C4-2B (cell line): ENCODE measurements at regions not wholly inside any gene's neighbourhood (a gene's known extent, or its start where the extent isn't known, plus 50 kb on each side); places are given as distances from the start of the nearest gene placed in this dataset.

Experiments used
- H3K27ac ChIP-seq: fragments of 450-650 bp; 2 replicates; pipeline ENCODE4 v1.5.1; 2017
- ZFX ChIP-seq: fragments of 450-650 bp; IDR thresholded peaks from 2 replicates; pipeline ENCODE4 v1.6.1; 2017
- TF ChIP-seq, protein P1 (sequence below): fragments of 450-650 bp; conservative IDR thresholded peaks from 2 replicates; pipeline ENCODE4 v1.5.1; 2017; ENCODE audit warnings: mild to moderate bottlenecking

DNA sequence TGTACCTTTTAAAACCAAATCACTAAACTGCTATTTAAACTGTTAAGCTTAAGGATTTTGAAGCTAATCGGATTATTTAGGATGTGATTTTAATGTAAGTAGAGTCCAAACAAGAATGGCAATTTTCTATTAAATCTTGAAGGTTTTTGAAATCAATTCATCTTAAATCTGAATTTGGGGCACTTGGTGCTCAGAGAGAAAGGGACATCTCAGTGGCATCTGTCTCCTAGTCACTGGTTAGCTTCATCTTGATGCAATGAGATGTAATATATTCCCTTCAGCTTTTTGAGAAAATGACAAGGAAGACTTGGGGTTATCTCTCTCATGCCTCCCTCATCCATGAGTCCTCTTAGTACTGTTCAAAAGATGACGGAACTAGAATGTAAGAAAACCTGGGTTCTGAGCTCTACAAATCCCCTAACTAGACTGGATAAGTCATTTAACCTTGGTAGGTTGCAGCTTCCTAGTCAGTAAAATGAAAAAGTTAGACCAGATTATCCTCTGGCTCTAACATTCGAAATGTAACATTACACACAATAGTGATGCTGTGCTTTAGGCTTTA lies 198.5 kb upstream of the NEBL start:
- H3K27ac ChIP-seq: no peak overlapping the region
- TF ChIP-seq, protein P1, sequence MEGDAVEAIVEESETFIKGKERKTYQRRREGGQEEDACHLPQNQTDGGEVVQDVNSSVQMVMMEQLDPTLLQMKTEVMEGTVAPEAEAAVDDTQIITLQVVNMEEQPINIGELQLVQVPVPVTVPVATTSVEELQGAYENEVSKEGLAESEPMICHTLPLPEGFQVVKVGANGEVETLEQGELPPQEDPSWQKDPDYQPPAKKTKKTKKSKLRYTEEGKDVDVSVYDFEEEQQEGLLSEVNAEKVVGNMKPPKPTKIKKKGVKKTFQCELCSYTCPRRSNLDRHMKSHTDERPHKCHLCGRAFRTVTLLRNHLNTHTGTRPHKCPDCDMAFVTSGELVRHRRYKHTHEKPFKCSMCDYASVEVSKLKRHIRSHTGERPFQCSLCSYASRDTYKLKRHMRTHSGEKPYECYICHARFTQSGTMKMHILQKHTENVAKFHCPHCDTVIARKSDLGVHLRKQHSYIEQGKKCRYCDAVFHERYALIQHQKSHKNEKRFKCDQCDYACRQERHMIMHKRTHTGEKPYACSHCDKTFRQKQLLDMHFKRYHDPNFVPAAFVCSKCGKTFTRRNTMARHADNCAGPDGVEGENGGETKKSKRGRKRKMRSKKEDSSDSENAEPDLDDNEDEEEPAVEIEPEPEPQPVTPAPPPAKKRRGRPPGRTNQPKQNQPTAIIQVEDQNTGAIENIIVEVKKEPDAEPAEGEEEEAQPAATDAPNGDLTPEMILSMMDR: no peak
- no peak for TF ChIP-seq ZFX

DNA sequence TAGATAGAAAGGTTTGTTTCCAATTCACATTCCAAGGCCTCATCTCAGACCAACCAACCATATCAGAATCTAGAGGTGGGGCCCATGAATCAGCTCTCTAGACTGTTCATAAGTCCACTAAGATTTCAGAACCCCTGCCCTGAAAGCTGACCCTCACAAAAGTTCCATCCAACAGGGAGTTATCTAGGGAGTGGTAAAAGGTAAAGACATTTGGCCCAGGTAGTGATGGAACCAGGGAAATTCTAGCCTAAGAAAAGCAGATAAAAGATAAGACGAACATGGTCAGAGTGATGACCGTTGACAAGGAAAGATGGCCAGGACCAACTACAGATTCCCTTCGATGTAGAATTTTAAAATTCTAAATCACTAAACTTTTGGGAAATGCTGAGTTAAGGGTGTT lies 198.0 kb upstream of the NEBL start:
- no peak overlapping the region for H3K27ac ChIP-seq
- TF ChIP-seq, protein P1: no peak
- no peak for TF ChIP-seq ZFX

DNA sequence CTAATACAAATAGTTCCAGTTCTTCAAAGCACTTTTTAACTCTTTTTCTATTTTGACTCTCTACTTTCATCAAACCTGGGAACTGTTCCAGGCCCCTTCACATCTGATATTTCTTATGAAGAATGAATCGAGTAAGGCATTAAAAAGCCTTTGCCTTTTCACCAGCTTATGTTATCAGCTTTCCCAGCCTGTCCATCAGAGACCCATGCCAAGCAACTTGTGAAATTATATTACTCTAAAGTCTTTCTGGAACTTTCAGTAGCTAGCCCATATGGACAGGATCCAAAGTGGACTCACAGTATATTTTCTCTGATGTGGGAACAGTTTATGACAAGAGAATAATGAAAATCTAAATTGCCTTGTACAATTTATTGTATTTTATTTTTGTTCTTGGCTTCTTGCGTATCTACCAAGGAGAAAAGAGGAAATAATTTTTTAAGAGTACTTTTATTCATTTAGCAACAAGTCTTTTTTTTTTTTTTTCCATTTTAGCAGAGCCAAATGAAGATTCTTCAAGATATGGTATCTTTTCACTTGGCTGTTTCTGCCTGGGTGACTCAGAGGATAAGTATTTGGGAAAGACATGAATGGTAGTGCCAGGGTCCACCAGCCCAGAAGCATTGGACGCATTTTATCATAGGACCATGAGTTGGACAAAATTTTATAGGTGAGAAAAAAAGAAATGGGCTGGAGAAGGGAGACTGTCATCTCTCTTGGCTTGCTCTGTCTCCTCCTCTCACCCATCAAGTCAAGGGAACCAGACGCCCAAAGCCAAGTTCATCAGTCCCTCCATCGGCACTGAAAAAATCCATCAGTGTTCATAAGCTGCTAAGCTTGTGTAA lies 195.8 kb upstream of the NEBL start:
- no peak overlapping the region for H3K27ac ChIP-seq
- TF ChIP-seq, protein P1: no peak
- no peak for TF ChIP-seq ZFX

DNA sequence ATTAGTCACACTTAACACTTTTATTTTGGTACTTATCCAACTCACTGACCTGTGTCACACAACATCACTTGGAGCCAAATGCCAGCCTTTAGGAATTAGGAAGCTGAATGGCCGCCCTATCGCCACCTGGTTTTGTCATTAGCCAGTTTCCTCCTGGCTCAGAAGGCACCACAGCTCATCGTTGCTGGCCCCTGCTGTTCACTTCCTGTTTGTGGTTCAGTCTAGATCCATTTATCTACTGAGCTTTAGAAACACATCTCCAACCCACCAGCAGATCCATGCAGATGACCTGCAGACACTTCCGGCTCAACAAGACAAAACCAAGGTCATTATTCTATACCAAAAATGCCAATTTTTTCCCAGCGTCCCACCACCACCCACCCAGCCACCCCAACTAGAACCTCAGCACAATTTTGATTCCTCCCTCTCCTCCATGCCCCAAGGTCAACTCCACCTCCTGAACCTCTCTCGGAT lies 193.5 kb upstream of the NEBL start:
- TF ChIP-seq, protein P1: no peak
- TF ChIP-seq ZFX: no peak
- no peak overlapping the region for H3K27ac ChIP-seq

DNA sequence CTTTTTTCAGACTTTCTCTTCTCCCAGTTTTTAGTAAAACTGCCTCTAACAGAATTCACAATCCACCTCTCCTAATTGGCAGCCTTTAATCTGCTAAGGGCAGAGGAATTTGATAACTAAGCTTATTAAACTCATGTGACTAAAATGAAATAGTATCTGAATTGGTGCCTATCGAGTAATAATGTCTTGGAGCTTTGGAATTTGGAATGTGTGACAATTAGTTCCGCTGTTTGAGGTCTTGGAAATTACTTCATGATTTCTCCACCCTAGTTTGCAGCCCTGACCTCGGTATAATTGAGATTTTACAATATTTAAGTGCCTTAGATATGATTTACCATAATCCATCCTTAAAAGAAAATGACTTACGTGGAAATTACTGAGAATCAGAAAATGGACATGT lies 190.4 kb upstream of the NEBL start:
- H3K27ac ChIP-seq: no peak overlapping the region
- TF ChIP-seq ZFX: no peak
- TF ChIP-seq, protein P1: no peak

DNA sequence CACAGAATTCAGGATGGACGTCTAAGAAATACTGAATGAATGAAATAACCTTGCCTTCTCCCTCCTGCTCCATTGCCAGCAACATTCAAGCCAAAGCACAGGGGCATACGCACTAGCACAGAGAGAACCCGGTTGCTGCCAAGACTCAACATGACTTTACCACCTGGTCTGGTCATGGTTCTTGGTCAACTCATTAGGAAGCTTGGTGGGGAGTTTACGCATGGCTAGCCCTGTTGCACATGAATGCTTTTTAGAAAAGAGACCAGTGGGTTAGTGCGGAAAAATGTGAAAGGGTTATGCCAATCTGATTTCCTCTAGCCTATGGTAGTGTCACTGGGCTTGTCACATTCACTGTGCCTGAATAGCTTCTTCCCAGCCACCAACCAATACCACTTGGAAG lies 187.6 kb upstream of the NEBL start:
- H3K27ac ChIP-seq: no peak overlapping the region
- TF ChIP-seq ZFX: no peak
- TF ChIP-seq, protein P1: no peak

DNA sequence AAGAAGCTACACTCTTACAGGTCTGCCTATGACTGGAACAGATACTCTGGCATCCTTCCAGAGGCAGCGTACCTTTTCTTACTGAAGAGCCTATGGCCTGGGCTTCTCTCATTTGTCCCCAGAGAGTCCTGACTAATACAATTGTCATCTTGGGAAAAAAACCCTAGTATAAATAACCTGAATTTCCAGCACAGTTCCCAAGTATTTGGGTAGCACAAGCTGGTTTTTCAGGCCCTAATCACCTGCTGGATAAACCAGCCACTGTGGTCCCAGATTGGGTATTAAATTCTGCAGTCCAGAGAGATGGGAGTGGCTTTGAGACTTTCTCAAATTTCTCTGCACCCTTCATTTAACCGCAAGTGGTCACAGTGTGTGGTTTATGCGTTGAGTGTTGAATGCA lies 186.8 kb upstream of the NEBL start:
- TF ChIP-seq, protein P1: no peak
- no peak for TF ChIP-seq ZFX

More for the DNA sequence above, 186.8 kb upstream of the NEBL start:
- no peak overlapping the region for H3K27ac ChIP-seq
